H1 (cell line): ENCODE measurements at regions not wholly inside any gene's neighbourhood (a gene's known extent, or its start where the extent isn't known, plus 50 kb on each side); places are given as distances from the start of the nearest gene placed in this dataset.

Experiments
- CHD1 ChIP-seq: IDR thresholded peaks from 2 replicates; pipeline ENCODE4 v1.6.1; 2012; ENCODE audit warnings: low read depth, low read length, improper control_type of control experiment
- EZH2 ChIP-seq: fragments of 200-600 bp; sonication (generic); IDR thresholded peaks from 2 replicates; pipeline ENCODE4 v1.7.1; 2012; ENCODE audit warnings: low read depth, mild to moderate bottlenecking, moderate library complexity, low read length, inconsistent platforms; ENCODE audit not compliant: severe bottlenecking
- POLR2A ChIP-seq, 2 experiments: IDR thresholded peaks; 1 replicate in 1 of 2; 2 replicates in 1 of 2; pipeline ENCODE4 v1.6.1; 2011; ENCODE audit warnings: low read depth in 2 of 2, low read length in 2 of 2, mild to moderate bottlenecking in 2 of 2; ENCODE audit errors: control extremely low read depth in 1 of 2
- TF ChIP-seq, protein P1 (sequence below), 3 experiments: IDR thresholded peaks; 1 replicate in 2 of 3; 2 replicates in 1 of 3; pipeline versions ENCODE4 v1.5.1 to v1.6.1; 2011; ENCODE audit warnings: low read length in 3 of 3, mild to moderate bottlenecking in 3 of 3, inconsistent platforms in 2 of 3, low read depth in 1 of 3, moderate library complexity in 1 of 3; ENCODE audit not compliant: insufficient read depth in 1 of 3; ENCODE audit errors: control extremely low read depth in 1 of 3

DNA sequence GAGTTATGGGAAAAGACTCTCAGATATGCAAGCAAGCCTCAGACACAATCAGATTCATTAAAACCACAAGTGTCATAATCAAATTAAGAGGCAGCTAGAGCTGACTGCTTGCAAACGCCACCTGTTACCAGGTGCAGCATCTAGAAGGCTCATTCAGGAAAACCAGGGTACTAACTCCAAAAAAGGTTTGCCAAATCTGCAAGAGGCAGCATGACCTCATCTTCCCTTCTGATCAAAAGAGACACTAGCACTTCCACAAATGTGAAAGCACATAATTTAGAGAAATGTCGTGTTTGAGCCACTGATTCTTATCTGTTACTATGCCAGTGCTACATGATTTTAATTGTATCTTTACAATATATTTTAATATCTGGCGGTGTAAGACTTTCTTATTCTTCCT lies 123.3 kb upstream of the NANOGP8 start:
- no peak for TF ChIP-seq POLR2A (IDR thresholded peaks at IDR 0.05; ENCODE audit: control extremely low read depth in 1 of 2, low read depth in 2 of 2, low read length in 2 of 2)
- no peak for TF ChIP-seq EZH2
- TF ChIP-seq CHD1 = no peak
- TF ChIP-seq, protein P1, sequence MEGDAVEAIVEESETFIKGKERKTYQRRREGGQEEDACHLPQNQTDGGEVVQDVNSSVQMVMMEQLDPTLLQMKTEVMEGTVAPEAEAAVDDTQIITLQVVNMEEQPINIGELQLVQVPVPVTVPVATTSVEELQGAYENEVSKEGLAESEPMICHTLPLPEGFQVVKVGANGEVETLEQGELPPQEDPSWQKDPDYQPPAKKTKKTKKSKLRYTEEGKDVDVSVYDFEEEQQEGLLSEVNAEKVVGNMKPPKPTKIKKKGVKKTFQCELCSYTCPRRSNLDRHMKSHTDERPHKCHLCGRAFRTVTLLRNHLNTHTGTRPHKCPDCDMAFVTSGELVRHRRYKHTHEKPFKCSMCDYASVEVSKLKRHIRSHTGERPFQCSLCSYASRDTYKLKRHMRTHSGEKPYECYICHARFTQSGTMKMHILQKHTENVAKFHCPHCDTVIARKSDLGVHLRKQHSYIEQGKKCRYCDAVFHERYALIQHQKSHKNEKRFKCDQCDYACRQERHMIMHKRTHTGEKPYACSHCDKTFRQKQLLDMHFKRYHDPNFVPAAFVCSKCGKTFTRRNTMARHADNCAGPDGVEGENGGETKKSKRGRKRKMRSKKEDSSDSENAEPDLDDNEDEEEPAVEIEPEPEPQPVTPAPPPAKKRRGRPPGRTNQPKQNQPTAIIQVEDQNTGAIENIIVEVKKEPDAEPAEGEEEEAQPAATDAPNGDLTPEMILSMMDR (IDR thresholded peaks at IDR 0.05; ENCODE audit: control extremely low read depth in 1 of 3, insufficient read depth in 1 of 3, low read depth in 1 of 3, low read length in 3 of 3) = no peak
